Hematopoietic multipotent progenitor cell treated with erythropoietin and hydrocortisone succinate and interleukin-3 and kit ligand, for 15 days (in vitro differentiated cells): ENCODE measurements at regions not wholly inside any gene's neighbourhood (a gene's known extent, or its start where the extent isn't known, plus 50 kb on each side); places are given as distances from the start of the nearest gene placed in this dataset.
"Not testable (repeated sequence)": the region's sequence is repeated elsewhere in the genome, so short reads cannot be mapped to it uniquely, and the experiment has no call there.

Experiments
- DNase-seq: peaks from one replicate; pipeline ENCODE4 v3.0.0-alpha.2; 2015; ENCODE audit warnings: low spot score

- DNase-seq = no peak
Measured at GRCh38 chr16:51542981-51543815, 392.1 kb upstream of the SALL1 start.

GRCh38 chr16:51540259-51540658 lies 389.2 kb upstream of the SALL1 start:
- no peak for DNase-seq

- DNase-seq = no peak
Measured at GRCh38 chr16:51538707-51539498, 387.8 kb upstream of the SALL1 start.

DNA sequence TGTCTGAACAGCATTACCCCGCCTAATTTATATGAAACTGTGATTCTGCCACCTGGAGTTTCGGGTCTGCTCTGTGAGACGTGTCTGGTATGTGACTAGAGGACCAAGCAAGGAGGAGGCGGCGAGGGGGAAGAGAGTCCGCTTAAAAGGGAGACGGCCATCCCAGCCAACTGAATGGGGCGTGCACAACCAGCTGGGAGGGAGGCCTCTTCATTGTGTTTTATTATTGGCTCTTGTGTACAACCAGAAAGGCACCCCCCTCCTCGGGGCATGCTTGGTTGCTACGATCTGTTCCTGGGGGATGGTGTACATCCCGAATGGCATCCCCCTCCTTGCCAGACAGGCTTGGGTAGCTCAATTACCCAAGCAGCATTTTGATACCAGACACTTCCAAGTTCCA lies 384.5 kb upstream of the SALL1 start:
- no peak for DNase-seq

- no peak for DNase-seq
Measured at GRCh38 chr16:51532551-51532950, 381.5 kb upstream of the SALL1 start.

DNA sequence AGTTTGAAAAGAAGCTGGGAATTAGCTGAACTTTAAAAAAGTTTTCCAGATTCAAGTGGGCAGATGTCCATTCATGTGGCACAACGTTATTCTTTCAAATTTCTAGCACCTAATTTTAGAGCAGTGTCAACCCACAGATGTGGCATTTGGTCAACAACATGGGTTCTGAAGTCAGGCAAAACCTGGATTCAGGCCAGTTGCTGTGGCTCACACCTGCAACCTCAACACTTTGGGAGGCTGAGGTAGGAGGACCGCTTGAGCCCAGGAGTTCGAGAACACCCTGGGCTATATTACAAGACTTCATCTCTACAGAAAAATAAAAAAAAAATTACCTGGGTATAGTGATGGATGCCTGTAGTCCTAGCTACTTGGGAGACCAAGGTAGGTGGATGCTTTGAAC lies 380.2 kb upstream of the SALL1 start:
- no peak for DNase-seq

DNA sequence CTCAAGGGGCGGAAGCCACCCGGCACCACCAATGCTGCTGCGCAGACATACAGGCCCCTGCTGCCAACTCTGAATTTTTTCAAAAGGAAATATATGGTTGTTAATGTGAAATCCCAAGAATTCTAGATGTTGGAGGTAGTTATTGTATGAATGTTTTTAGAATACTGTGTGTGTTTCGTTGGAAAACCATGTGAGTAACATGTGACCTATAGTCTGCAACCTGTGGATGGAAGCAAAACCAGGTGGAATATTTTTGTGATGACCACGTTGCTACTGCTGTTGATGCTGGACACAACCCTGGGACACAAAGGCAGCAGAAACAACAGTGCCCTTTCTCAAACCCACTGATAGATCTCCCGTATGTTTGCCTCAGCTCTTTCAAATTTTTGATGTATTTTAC lies 376.3 kb upstream of the SALL1 start:
- no peak for DNase-seq

DNA sequence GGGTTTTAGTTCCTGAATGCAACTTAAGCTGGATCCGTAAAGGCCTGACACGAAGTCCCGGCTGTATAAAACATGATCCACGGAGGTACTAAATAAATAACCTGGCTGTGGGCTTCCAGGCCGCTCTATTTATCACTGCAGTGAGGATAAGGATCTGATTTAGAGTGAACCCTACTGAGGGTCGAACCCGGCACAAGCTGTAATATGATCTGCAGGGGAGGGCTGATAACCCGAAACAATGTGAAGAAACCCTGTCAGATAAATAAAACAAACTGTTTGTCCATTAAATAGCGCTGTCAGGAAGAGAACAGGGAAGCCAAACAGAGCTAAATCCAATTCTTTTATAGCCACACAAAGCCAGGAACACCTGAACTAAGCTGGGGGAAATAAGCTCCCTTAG lies 375.6 kb upstream of the SALL1 start:
- DNase-seq = no peak

DNA sequence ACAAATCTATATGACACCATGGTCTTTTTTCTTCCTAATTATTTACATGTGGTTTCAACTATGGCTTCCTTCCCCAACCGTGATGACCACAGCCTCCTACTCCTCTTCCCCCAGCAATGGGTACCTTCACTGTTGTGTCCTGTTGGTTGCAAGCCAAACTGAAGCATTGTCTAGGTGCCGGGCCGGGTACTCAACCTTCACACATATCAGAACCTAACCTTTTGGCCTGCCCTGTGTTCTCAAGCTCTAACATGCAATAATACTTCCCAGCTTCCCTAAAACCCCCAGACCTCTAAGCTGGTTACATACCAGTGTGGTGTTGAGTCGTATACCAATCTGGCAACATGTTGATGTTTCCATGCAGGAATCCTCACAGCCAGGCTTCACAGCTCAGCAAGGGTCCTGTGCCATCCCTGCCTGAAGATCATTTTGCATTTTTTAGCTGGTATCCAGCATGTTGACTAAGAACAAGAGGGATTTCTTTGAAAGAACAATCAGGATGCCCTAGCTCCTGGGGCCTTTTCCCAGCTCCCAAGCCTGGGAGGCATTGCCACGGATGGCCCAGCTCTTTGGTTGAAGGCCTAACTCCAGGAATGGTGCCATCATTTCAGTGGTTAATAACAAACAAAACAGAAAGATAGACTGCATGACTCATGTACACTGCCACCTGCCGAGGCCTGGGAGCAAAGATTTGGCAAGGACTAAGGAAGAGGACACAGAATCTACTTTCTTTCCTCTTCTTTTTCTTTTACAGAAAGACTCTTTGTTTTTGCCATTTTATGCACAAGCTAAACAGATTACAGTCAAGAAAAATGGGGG lies 373.7 kb upstream of the SALL1 start:
- DNase-seq = no peak

DNA sequence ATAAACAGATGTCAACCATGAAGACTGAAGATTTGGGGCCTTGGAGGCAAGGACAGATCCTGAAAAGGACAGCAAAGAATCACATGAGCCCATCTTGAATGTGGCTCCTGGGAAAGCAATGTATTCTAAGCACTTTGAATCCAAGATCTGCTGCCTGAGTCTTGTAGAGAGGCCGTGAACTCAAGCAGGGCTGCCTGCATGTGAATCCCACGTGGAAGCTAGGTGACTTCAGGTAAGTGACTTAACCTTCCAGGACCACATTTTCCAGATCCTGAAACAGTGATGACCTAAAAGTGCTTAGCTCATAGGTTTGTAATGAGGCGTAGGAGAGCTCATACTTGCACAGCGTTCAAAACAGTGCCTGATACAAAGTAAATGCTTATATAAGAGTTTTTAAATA lies 373.0 kb upstream of the SALL1 start:
- DNase-seq = no peak

DNA sequence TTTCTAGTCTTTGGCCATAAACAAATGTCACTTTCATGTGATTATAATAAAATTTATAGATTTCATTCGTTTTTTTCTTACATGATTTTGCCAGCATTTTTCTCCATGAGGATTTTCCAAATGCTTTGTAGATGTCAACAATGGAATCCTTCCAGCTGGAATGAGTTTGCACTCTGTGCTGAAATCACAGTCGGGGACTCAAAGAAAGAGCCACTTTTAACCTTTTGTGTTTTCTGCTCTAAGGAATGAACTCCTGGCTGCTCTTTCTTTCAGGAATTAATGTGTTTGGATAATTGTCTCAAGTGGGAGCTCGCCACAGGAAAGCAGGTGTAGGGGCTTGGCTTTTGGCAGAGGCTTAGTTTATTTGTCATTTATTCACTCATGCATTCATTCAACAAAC lies 372.3 kb upstream of the SALL1 start:
- DNase-seq = no peak

DNA sequence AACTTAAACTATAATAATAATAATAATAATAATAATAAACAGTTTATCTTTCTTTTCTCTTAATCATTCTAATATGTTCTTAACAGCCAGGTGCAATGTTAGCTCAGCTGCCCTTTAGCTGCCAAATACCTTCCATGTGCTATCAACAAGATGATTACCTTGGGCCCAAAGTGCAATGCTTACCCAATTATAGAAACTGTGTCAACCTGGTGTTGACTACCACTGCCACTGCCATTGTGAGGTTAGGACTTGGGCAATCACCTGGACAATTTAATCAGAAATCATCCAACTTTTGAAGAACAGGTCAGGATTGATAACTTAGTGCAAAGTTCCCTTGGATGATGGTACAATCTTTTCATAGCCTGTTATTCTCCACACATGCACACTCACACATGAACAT lies 371.8 kb upstream of the SALL1 start:
- DNase-seq = no peak

DNA sequence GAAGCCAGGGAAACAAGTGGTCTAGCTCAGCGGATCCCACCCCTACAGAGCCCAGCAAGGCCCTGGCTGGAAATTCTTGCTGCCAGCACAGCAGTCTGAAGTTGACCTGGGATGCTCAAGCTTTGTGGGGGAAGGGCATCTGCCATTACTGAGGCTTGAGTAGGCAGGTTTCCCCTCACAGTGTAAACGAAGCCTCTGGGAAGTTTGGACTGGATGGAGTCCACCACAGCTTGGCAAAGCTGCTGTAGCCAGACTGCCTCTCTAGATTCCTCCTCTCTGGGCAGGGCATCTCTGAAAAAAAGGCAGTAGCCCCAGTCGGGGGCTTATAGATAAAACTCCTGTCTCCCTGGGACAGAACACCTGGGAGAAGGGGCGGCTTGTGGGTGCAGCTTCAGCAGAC lies 365.9 kb upstream of the SALL1 start:
- not testable (repeated sequence) for DNase-seq

- no peak for DNase-seq
Measured at GRCh38 chr16:51510416-51510815, 359.3 kb upstream of the SALL1 start.

GRCh38 chr16:51509336-51509735 lies 358.3 kb upstream of the SALL1 start:
- no peak for DNase-seq

- no peak for DNase-seq
Measured at GRCh38 chr16:51508490-51509212, 357.6 kb upstream of the SALL1 start.

DNA sequence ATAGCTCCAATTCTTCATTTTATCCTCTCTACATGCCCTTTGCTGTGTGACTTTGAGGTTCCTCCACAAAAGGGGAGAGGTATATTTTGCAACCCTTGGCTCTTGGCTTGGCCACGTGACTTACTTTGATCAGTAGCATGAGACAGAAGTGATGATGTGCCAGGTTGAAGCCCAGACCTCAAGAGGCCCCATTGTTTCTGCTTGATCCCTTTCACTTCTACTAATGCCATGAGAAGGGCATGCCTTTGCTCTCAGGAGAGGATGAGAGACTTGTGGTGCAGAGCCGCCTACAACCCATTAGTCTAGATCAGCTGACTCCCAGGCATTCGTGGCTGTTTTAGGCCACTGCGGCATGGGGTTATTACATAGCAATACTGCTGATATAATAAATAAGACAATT lies 356.2 kb upstream of the SALL1 start:
- DNase-seq = no peak

- no peak for DNase-seq
Measured at GRCh38 chr16:51500306-51500705, 349.2 kb upstream of the SALL1 start.

DNA sequence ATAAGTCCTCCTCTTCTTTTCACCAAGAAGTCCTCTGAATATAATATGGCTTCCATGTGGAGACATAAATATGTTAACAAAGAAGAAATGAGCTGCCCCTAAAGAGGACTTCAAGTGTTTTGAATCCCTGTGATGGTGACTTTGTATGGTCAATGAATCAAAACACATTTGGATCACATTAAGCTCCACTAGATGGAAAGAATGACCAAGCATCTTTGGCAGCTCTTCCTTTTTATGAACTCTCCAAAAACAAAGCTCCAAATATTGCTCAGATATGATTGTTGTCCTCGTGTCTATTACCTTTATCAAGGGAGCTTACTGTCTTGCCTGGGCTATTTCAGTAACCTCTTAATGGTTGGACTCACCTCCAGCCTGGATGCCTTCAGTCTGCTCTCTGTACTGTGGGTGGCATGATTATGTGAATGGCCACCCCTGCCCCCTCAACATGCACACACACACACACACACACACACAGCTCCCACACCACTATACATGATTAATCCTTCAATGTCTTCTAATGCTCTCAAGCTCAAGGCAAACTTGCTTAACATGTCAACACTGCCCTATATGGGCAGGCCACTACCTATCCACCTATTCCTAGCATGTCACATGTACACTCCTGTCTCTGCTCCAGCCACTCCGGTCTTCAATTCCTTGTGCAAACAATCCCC lies 346.6 kb upstream of the SALL1 start:
- DNase-seq = no peak

DNA sequence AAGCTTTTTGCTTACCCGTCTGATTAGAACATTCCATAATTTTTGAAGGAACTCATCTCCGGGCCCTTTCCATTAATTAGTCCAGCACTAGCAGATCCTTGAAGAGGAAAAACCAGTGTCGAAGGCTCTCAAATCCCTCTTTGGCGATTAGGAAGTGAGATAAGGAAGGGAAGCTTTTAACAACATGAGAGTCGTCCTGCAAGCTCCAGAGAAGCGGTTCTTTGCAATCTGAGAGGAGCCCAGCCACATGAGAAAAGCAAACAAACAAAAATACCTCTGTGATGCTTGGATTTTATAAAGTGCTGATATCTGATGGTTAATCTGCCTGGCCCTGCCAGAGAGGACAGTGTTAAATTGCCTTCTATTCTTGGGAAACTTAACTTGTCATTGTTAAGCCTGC lies 339.8 kb upstream of the SALL1 start:
- no peak for DNase-seq

DNA sequence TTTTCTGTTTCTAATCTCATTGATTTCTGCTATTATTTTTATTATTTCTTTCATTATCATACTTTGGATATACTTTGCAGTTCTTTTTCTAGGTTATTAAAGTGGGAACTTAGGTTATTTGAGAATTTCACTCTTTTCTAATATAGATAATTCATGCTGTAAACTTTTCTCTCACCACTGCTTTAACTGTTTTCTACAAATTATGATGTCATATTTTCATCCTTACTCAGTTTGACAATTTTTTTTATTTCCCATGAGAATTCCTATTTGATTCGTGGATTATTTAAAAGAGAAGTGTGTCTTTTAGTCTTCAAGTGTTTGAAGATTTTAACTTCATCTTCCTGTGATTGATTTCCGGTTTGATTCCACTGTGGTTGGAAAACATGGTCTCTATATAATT lies 336.8 kb upstream of the SALL1 start:
- DNase-seq = no peak
